GM19023 (cell line): ENCODE measurements at regions not wholly inside any gene's neighbourhood (a gene's known extent, or its start where the extent isn't known, plus 50 kb on each side); places are given as distances from the start of the nearest gene placed in this dataset.
"Not testable (repeated sequence)": the region's sequence is repeated elsewhere in the genome, so short reads cannot be mapped to it uniquely, and the experiment has no call there.

ENCODE experiments used
- ATAC-seq: cut with Tn5 transposase; IDR thresholded peaks from one replicate; pipeline ENCODE4 v1.9.1; 2021; ENCODE audit warnings: mild to moderate bottlenecking, moderate library complexity; ENCODE audit not compliant: unreplicated experiment

- not testable (repeated sequence) for ATAC-seq
Observed at GRCh38 chr4:67412153-67412712, 133.1 kb downstream of the CENPC start.

GRCh38 chr4:67403342-67403741 lies 142.0 kb downstream of the CENPC start:
- no peak for ATAC-seq

GRCh38 chr4:67401902-67402301 lies 143.4 kb downstream of the CENPC start:
- ATAC-seq = no peak

- ATAC-seq = no peak
Observed at GRCh38 chr4:67397931-67398330, 147.4 kb downstream of the CENPC start.

- no peak for ATAC-seq
Observed at GRCh38 chr4:67397031-67397430, 148.3 kb downstream of the CENPC start.

GRCh38 chr4:67396008-67396407 lies 149.3 kb downstream of the CENPC start:
- ATAC-seq = no peak

- ATAC-seq = no peak
Observed at GRCh38 chr4:67394879-67395278, 150.4 kb downstream of the CENPC start.

- no peak for ATAC-seq
Observed at GRCh38 chr4:67393699-67394281, 151.5 kb downstream of the CENPC start.

- ATAC-seq = no peak
Observed at GRCh38 chr4:67393007-67393406, 152.3 kb downstream of the CENPC start.

- ATAC-seq = not testable (repeated sequence)
Observed at GRCh38 chr4:67381406-67381804, 163.9 kb downstream of the CENPC start.

- ATAC-seq = not testable (repeated sequence)
Observed at GRCh38 chr4:67380702-67381405, 164.4 kb downstream of the CENPC start.

- ATAC-seq = no peak
Observed at GRCh38 chr4:67380154-67380553, 165.1 kb downstream of the CENPC start.

- ATAC-seq = no peak
Observed at GRCh38 chr4:67375291-67375690, 170.0 kb downstream of the CENPC start.

- ATAC-seq = no peak
Observed at GRCh38 chr4:67371615-67372014, 173.7 kb downstream of the CENPC start.

GRCh38 chr4:67366311-67366861 lies 178.9 kb downstream of the CENPC start:
- ATAC-seq = no peak

- no peak for ATAC-seq
Observed at GRCh38 chr4:67365661-67366245, 179.6 kb downstream of the CENPC start.

GRCh38 chr4:67355806-67356205 lies 189.5 kb downstream of the CENPC start:
- no peak for ATAC-seq

GRCh38 chr4:67346654-67347053 lies 198.6 kb downstream of the CENPC start:
- ATAC-seq = no peak

GRCh38 chr4:67344594-67345380 lies 200.5 kb downstream of the CENPC start:
- no peak for ATAC-seq

GRCh38 chr4:67343199-67343598 lies 202.1 kb downstream of the CENPC start:
- no peak for ATAC-seq

GRCh38 chr4:67342291-67342690 lies 203.0 kb downstream of the CENPC start:
- no peak for ATAC-seq
